A549 (cell line): ENCODE measurements at regions not wholly inside any gene's neighbourhood (a gene's known extent, or its start where the extent isn't known, plus 50 kb on each side); places are given as distances from the start of the nearest gene placed in this dataset.
"Not testable (repeated sequence)": the region's sequence is repeated elsewhere in the genome, so short reads cannot be mapped to it uniquely, and the experiment has no call there.

Experiments
- ATAC-seq, 2 experiments: fragments of 200-7000 bp in 1 of 2; fragments of >200 bp in 1 of 2; cut with Nextera tagmentation in 1 of 2; cut with Tn5 transposase in 1 of 2; 3 replicates each; pipeline versions ENCODE4 v1.8.0 to v1.9.1; 2018 to 2020; ENCODE audit warnings: mild to moderate bottlenecking in 1 of 2, moderate library complexity in 1 of 2
- CTCF ChIA-PET: fragments of 300-600 bp; sonication (Branson Sonifier 250); formaldehyde crosslinking; extraction: SDS; loops from one replicate; lab custom pipeline; 2021; ENCODE audit warnings: antibody characterized with exemption, inconsistent platforms; lab: Yijun Ruan, JAX
- POLR2A ChIA-PET: fragments of 350-600 bp; formaldehyde crosslinking; extraction: SDS; loops from one replicate; lab custom pipeline; 2021; ENCODE audit warnings: antibody characterized with exemption, inconsistent platforms; lab: Yijun Ruan, JAX
- DNase-seq, 2 experiments: peaks; one replicate each; pipeline versions ENCODE4 v3.0.0 to v3.0.0-alpha.2; 2011 to 2016; ENCODE audit warnings: low read depth in 1 of 2, low spot score in 1 of 2
- FAIRE-seq: peaks from 2 replicates; lab custom pipeline; 2011; peaks lifted over from hg19 to GRCh38; lab: Jason Lieb, UNC
- H3K27ac ChIP-seq, 2 experiments: fragments of >200 bp; sonication (Bioruptor Twin); formaldehyde crosslinking; 3 replicates each; pipeline ENCODE4 v1.5.1; 2016 to 2017
- H3K4me1 ChIP-seq: fragments of >200 bp; sonication (Bioruptor Twin); formaldehyde crosslinking; 3 replicates; pipeline ENCODE4 v1.6.1; 2016
- H3K4me2 ChIP-seq: fragments of >200 bp; sonication (Bioruptor Twin); formaldehyde crosslinking; 3 replicates; pipeline ENCODE4 v1.6.1; 2016
- H3K4me3 ChIP-seq: fragments of >200 bp; sonication (Bioruptor Twin); formaldehyde crosslinking; 3 replicates; pipeline ENCODE4 v1.5.1; 2016
- H3K9me3 ChIP-seq: fragments of >200 bp; sonication (Bioruptor Twin); formaldehyde crosslinking; 3 replicates; pipeline ENCODE4 v1.6.1; 2016
- BHLHE40 ChIP-seq: IDR thresholded peaks from 2 replicates; pipeline ENCODE4 v1.6.1; 2012; ENCODE audit warnings: low read depth, low read length, inconsistent platforms
- CBX8 ChIP-seq: fragments of 200-600 bp; sonication (generic); IDR thresholded peaks from 2 replicates; pipeline ENCODE4 v1.6.1; 2016
- CEBPB ChIP-seq, 2 experiments: fragments of >200 bp in 1 of 2; sonication (Bioruptor Twin) in 1 of 2; formaldehyde crosslinking in 1 of 2; IDR thresholded peaks; 2 replicates each; pipeline ENCODE4 v1.6.1; 2012 to 2016
- CHD2 ChIP-seq: fragments of 150-350 bp; IDR thresholded peaks from 2 replicates; pipeline ENCODE4 v1.6.1; 2014; ENCODE audit warnings: low read length; ENCODE audit not compliant: partially characterized antibody
- EHMT2 ChIP-seq: fragments of 200-600 bp; sonication (generic); IDR thresholded peaks from 2 replicates; pipeline ENCODE4 v1.6.1; 2016; ENCODE audit warnings: antibody characterized with exemption, low read depth, mild to moderate bottlenecking, moderate library complexity
- ESRRA ChIP-seq: fragments of 150-350 bp; IDR thresholded peaks from 2 replicates; pipeline ENCODE4 v1.6.1; 2014; ENCODE audit warnings: mild to moderate bottlenecking, low read length, borderline replicate concordance
- FOSL2 ChIP-seq, 2 experiments: fragments of 450-650 bp in 1 of 2; fragments of >200 bp in 1 of 2; sonication (Bioruptor Twin) in 1 of 2; formaldehyde crosslinking; IDR thresholded peaks; 2 replicates each; pipeline versions ENCODE4 v1.5.0 to v1.6.1; 2016 to 2020; ENCODE audit warnings: mild to moderate bottlenecking in 1 of 2, moderate library complexity in 1 of 2
- FOXS1 ChIP-seq: fragments of 250-450 bp; sonication (Bioruptor Pico); IDR thresholded peaks from 2 replicates; pipeline ENCODE4 v1.5.0; 2020; ENCODE audit warnings: mild to moderate bottlenecking, moderate library complexity
- GATA3 ChIP-seq: IDR thresholded peaks from 2 replicates; pipeline ENCODE4 v1.6.1; 2012; ENCODE audit warnings: borderline replicate concordance
- HOXB13 ChIP-seq: fragments of 250-450 bp; sonication (Bioruptor Pico); IDR thresholded peaks from 2 replicates; pipeline ENCODE4 v1.5.0; 2020; ENCODE audit warnings: low read depth, mild to moderate bottlenecking, moderate library complexity
- KDM5A ChIP-seq: fragments of 200-600 bp; sonication (generic); IDR thresholded peaks from 2 replicates; pipeline ENCODE4 v1.6.1; 2016; ENCODE audit warnings: antibody characterized with exemption, mild to moderate bottlenecking
- MAZ ChIP-seq: fragments of 150-350 bp; IDR thresholded peaks from 2 replicates; pipeline ENCODE4 v1.6.1; 2014; ENCODE audit warnings: antibody characterized with exemption, low read depth, low read length, borderline replicate concordance
- POLR2A ChIP-seq: IDR thresholded peaks from 2 replicates; pipeline ENCODE4 v1.6.1; 2012; ENCODE audit warnings: mild to moderate bottlenecking, low read length
- POLR2AphosphoS2 ChIP-seq: conservative IDR thresholded peaks from 2 replicates; pipeline ENCODE4 v1.6.1; 2012; ENCODE audit warnings: low read length, improper control_type of control experiment, inconsistent platforms
- RFX5 ChIP-seq: fragments of 450-650 bp; IDR thresholded peaks from 2 replicates; pipeline ENCODE4 v1.7.1; 2014; ENCODE audit warnings: antibody characterized with exemption, mild to moderate bottlenecking, moderate library complexity
- SMC3 ChIP-seq: fragments of >200 bp; sonication (Bioruptor Twin); formaldehyde crosslinking; IDR thresholded peaks from 3 replicates; pipeline ENCODE4 v1.6.1; 2018; ENCODE audit warnings: inconsistent platforms
- SREBF2 ChIP-seq: fragments of 450-650 bp; IDR thresholded peaks from 2 replicates; pipeline ENCODE4 v1.6.1; 2014; ENCODE audit warnings: mild to moderate bottlenecking, moderate library complexity
- TP53 ChIP-seq: fragments of 250-450 bp; sonication (Bioruptor Pico); IDR thresholded peaks from 2 replicates; pipeline ENCODE4 v1.5.0; 2021; ENCODE audit warnings: mild to moderate bottlenecking, moderate library complexity
- ZFP36 ChIP-seq: fragments of 450-650 bp; IDR thresholded peaks from 2 replicates; pipeline ENCODE4 v1.6.1; 2014; ENCODE audit warnings: borderline replicate concordance; ENCODE audit not compliant: partially characterized antibody
- ZSCAN20 ChIP-seq: fragments of 250-450 bp; sonication (Bioruptor Pico); IDR thresholded peaks from 2 replicates; pipeline ENCODE4 v1.8.0; 2022; ENCODE audit warnings: mild to moderate bottlenecking, moderate library complexity
- WGBS: methylation state at CpG from one replicate; pipeline ENCODE4 v1.1.6; 2017; ENCODE audit errors: missing lambda C conversion rate; 5-methylcytosine and 5-hydroxymethylcytosine counted together
- TF ChIP-seq, protein P1 (sequence below): IDR thresholded peaks from 2 replicates; pipeline ENCODE4 v1.6.1; 2012; ENCODE audit warnings: low read depth, borderline replicate concordance
- TF ChIP-seq, protein P2 (sequence below): fragments of 450-650 bp; IDR thresholded peaks from 2 replicates; pipeline ENCODE4 v1.6.1; 2014; ENCODE audit warnings: antibody characterized with exemption
- TF ChIP-seq, protein P3 (sequence below): IDR thresholded peaks from 2 replicates; pipeline ENCODE4 v1.6.1; 2012
- TF ChIP-seq, protein P4 (sequence below): fragments of >200 bp; sonication (Bioruptor Twin); formaldehyde crosslinking; IDR thresholded peaks from 2 replicates; pipeline ENCODE4 v1.6.1; 2016
- TF ChIP-seq, protein P5 (sequence below): fragments of 250-450 bp; sonication (Bioruptor Pico); IDR thresholded peaks from 2 replicates; pipeline ENCODE4 v1.5.0; 2020; ENCODE audit warnings: low read depth, mild to moderate bottlenecking, moderate library complexity

DNA sequence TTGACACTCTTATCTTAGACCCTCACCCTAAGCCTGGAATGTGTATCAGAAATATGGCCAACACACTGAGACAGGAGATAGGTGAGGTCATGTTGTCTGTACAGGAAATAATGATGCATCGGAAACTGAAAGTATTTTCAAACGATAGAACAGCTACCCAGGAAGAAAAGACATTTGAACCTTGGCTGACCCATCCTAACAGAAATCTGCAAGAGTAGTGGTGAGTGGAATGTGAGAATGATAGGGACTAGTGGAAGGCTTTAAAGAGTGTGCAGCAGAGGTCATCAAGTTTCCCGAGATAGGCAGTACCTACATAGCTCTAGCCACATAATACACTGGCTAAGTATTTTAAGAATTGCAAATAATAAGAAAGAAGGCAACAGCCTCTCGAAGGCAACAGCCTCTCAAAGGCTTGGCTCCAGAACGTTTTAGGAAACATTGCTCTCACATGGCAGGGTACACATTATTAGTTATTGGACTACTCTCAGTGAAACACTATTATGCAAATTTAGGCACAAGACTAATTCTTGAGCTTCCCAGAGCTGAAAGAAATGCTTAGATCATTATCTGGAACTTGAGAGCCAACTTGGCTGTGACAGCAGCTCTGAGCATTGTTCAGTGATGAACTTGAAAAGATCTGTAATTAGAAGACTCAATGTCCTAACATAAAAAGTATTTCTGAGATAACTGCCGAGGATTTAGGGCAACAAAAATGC is 133.1 kb upstream of the FBXL7 start (continued):
- TF ChIP-seq CHD2 (no peak), CEBPB (IDR thresholded peaks at IDR 0.05) (no peak)

DNA sequence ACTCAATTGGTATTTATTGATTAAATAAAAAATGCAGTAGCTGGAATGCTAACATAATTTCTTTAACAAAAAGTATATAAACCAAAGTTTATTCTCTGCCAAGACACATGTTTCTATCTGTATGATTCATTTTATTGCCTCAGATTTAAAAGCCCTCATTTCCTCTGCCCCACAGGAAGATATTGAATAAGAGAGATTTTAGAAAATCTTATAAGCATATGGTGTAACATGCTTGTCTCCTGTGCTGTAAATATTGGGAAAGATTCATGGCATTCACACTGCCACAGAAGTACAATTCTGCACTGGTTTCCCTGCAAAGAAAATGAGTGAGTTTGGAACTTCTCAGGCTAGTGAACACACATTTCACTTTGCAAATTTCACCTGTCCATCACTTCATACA is 134.9 kb upstream of the FBXL7 start:
- CTCF ChIA-PET: interaction anchor here (1.1 kb wide), 1 partner anchor 12 kb away, joined by 3 read pairs; no protein-coding TSS in a partner anchor
- no peaks in the 10 kb centered on the region for H3K4me1 ChIP-seq
- FAIRE-seq (no peak), ATAC-seq (no peak), DNase-seq (no peak)
- no peak for TF ChIP-seq EHMT2
- no peak for TF ChIP-seq MAZ
- TF ChIP-seq ZFP36: no peak
- no peak for TF ChIP-seq CBX8
- TF ChIP-seq, protein P1, sequence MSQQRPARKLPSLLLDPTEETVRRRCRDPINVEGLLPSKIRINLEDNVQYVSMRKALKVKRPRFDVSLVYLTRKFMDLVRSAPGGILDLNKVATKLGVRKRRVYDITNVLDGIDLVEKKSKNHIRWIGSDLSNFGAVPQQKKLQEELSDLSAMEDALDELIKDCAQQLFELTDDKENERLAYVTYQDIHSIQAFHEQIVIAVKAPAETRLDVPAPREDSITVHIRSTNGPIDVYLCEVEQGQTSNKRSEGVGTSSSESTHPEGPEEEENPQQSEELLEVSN: no peak
- TF ChIP-seq, protein P2, sequence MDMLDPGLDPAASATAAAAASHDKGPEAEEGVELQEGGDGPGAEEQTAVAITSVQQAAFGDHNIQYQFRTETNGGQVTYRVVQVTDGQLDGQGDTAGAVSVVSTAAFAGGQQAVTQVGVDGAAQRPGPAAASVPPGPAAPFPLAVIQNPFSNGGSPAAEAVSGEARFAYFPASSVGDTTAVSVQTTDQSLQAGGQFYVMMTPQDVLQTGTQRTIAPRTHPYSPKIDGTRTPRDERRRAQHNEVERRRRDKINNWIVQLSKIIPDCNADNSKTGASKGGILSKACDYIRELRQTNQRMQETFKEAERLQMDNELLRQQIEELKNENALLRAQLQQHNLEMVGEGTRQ: no peak
- TF ChIP-seq FOXS1 (CRISPR knock-in tag): no peak
- TF ChIP-seq POLR2A: no peak
- TF ChIP-seq, protein P3, sequence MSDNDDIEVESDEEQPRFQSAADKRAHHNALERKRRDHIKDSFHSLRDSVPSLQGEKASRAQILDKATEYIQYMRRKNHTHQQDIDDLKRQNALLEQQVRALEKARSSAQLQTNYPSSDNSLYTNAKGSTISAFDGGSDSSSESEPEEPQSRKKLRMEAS: no peak
- TF ChIP-seq, protein P4, sequence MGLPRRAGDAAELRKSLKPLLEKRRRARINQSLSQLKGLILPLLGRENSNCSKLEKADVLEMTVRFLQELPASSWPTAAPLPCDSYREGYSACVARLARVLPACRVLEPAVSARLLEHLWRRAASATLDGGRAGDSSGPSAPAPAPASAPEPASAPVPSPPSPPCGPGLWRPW: no peak
- TF ChIP-seq POLR2AphosphoS2: no peak
- no peak for TF ChIP-seq HOXB13
- no peak for TF ChIP-seq RFX5
- POLR2A ChIA-PET: no interaction called here
- no peak overlapping the region for H3K4me3 ChIP-seq
- H3K4me2 ChIP-seq: no peak overlapping the region
- H3K9me3 ChIP-seq: no peaks in the 10 kb centered on the region
- no peak overlapping the region for H3K27ac ChIP-seq

DNA sequence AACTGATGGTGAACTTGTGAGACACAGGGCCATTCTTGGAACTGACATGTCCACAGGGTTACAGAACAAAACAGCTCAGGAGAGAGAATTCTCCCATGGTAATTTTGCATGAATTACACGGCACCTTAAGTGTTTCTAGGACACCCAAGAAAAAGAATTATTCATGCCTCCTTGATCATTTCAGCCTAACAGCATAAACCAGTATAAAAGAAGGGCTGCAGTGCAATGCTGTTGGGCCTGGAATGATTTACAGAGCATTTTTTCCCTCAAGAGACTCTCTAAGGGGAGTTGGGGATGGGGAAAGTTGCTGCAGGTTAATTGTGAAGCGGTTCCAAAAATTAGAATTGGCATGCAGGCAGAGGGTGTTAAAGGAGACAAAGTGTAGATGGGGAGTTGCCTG is 136.4 kb upstream of the FBXL7 start:
- H3K27ac ChIP-seq: no peak overlapping the region
- FAIRE-seq: no peak
- no peaks in the 10 kb centered on the region for H3K4me1 ChIP-seq
- 2% methylated on average over 2 of the region's 2 CpGs for WGBS
- H3K9me3 ChIP-seq: no peaks in the 10 kb centered on the region
- no peak for TF ChIP-seq KDM5A
- no peak for TF ChIP-seq TP53 (CRISPR knock-in tag)
- no peak for TF ChIP-seq POLR2AphosphoS2
- no peak for TF ChIP-seq CBX8
- TF ChIP-seq CEBPB (IDR thresholded peaks at IDR 0.05): no peak
- TF ChIP-seq SREBF2: no peak
- no peak for TF ChIP-seq ZSCAN20
- no peak for TF ChIP-seq ESRRA
- TF ChIP-seq, protein P4: no peak
- TF ChIP-seq, protein P5, sequence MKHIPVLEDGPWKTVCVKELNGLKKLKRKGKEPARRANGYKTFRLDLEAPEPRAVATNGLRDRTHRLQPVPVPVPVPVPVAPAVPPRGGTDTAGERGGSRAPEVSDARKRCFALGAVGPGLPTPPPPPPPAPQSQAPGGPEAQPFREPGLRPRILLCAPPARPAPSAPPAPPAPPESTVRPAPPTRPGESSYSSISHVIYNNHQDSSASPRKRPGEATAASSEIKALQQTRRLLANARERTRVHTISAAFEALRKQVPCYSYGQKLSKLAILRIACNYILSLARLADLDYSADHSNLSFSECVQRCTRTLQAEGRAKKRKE (CRISPR knock-in tag): no peak
- no peak for TF ChIP-seq CHD2
- TF ChIP-seq BHLHE40: no peak
- TF ChIP-seq POLR2A: no peak
- no peak for TF ChIP-seq FOSL2 (IDR thresholded peaks at IDR 0.05)
- TF ChIP-seq FOSL2 (CRISPR knock-in tag; IDR thresholded peaks at IDR 0.05): no peak
- TF ChIP-seq GATA3: no peak
- no peak for TF ChIP-seq SMC3
- TF ChIP-seq EHMT2: no peak
- TF ChIP-seq, all 56 proteins: peak for 0
- DNase-seq (no peak), ATAC-seq (no peak)
- H3K4me2 ChIP-seq: no peak overlapping the region
- POLR2A ChIA-PET: no interaction called here
- CTCF ChIA-PET: no interaction called here
- H3K4me3 ChIP-seq: no peak overlapping the region

DNA sequence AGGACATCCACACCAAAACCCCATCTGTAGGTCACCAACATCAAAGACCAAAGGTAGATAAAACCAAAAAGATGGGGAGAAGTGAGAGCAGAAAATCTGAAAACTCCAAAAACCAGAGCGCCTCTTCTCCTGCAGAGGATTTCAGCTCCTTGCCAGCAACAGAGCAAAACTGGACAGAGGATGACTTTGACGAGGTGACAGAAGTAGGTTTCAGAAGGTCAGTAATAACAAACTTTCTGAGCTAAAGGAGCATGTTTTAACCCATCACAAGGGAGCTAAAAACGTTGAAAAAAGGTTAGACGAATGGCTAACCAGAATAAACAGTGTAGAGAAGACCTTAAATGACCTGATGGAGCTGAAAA is 142.9 kb upstream of the FBXL7 start:
- H3K4me3 ChIP-seq, ATAC-seq, CTCF ChIA-PET, H3K4me1 ChIP-seq, FAIRE-seq, DNase-seq, H3K9me3 ChIP-seq, H3K27ac ChIP-seq, POLR2A ChIA-PET, H3K4me2 ChIP-seq: not testable (repeated sequence)
- WGBS: 7% methylated on average over 4 of the region's 4 CpGs

DNA sequence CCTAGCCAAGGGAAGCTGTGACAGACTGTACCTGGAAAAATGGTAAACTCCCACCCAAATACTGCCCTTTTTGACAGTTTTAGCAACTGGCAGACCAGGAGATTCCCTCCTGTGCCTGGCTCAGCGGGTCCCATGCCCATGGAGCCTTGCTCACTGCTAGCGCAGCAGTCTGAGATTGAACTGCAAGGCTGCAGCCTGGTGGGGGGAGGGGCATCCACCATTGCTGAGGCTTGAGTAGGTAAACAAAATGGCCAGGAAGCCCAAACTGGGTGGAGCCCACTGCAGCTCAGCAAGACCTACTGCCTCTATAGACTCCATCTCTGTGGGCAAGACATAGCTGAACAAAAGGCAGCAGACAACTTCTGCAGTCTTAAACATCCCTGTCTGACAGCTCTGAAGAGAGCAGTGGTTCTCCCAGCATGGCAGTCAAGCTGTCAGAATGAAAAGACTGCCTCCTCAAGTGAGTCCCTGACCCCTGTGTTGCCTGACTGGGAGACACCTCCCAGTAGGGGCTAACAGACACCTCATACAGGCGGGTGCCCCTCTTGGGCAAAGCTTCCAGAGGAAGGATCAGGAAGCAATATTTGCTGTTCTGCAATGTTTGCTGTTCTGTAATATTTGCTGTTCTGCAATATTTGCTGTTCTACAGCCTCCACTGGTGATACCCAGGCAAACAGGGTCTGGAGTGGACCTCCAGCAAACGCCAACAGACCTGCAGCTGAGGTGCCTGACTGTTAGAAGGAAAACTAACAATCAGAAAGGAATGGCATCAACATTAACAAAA is 143.5 kb upstream of the FBXL7 start:
- FAIRE-seq, POLR2A ChIA-PET, H3K4me3 ChIP-seq, H3K9me3 ChIP-seq, ATAC-seq, H3K27ac ChIP-seq, CTCF ChIA-PET, H3K4me2 ChIP-seq, DNase-seq, H3K4me1 ChIP-seq: not testable (repeated sequence)
- 0% methylated on average over 2 of the region's 4 CpGs for WGBS
